Activated CD4-positive, alpha-beta T cell treated with anti-CD3 and anti-CD28 coated beads, Interleukin-2, Interleukin-4, amounts not matched to agents 100 ng/mL and 50 ng/mL, durations not matched to agents 16 hours and 8 hours (primary cell): ENCODE measurements at regions not wholly inside any gene's neighbourhood (a gene's known extent, or its start where the extent isn't known, plus 50 kb on each side); places are given as distances from the start of the nearest gene placed in this dataset.

ENCODE experiments used
- DNase-seq: peaks from one replicate; pipeline ENCODE4 v3.0.0-alpha.2; 2020; ENCODE audit warnings: low spot score

- no peak for DNase-seq
Measured at GRCh38 chr9:106324591-106325280, 538.2 kb upstream of the ZNF462 start.

- DNase-seq, result no peak
Measured at GRCh38 chr9:106326493-106326892, 536.5 kb upstream of the ZNF462 start.

- DNase-seq, result no peak
Measured at GRCh38 chr9:106333481-106333880, 529.5 kb upstream of the ZNF462 start.

- DNase-seq, result no peak
Measured at GRCh38 chr9:106334081-106334480, 528.9 kb upstream of the ZNF462 start.

GRCh38 chr9:106339882-106340281 is 523.1 kb upstream of the ZNF462 start:
- no peak for DNase-seq

- no peak for DNase-seq
Measured at GRCh38 chr9:106350777-106351176, 512.2 kb upstream of the ZNF462 start.

- no peak for DNase-seq
Measured at GRCh38 chr9:106356924-106357323, 506.0 kb upstream of the ZNF462 start.

GRCh38 chr9:106358331-106358730 is 504.6 kb upstream of the ZNF462 start:
- DNase-seq, result no peak

- DNase-seq, result no peak
Measured at GRCh38 chr9:106376689-106377088, 486.3 kb upstream of the ZNF462 start.

GRCh38 chr9:106383072-106383471 is 479.9 kb upstream of the ZNF462 start:
- no peak for DNase-seq

- DNase-seq, result no peak
Measured at GRCh38 chr9:106387965-106388364, 475.0 kb upstream of the ZNF462 start.

- no peak for DNase-seq
Measured at GRCh38 chr9:106393226-106393625, 469.7 kb upstream of the ZNF462 start.

- no peak for DNase-seq
Measured at GRCh38 chr9:106400170-106400569, 462.8 kb upstream of the ZNF462 start.

- no peak for DNase-seq
Measured at GRCh38 chr9:106400950-106401349, 462.0 kb upstream of the ZNF462 start.

- no peak for DNase-seq
Measured at GRCh38 chr9:106403081-106403480, 459.9 kb upstream of the ZNF462 start.

- DNase-seq, result no peak
Measured at GRCh38 chr9:106404137-106404536, 458.8 kb upstream of the ZNF462 start.

GRCh38 chr9:106405871-106406435 is 457.0 kb upstream of the ZNF462 start:
- no peak for DNase-seq

- DNase-seq, result no peak
Measured at GRCh38 chr9:106414042-106414441, 448.9 kb upstream of the ZNF462 start.

- DNase-seq, result no peak
Measured at GRCh38 chr9:106417685-106418084, 445.3 kb upstream of the ZNF462 start.

GRCh38 chr9:106419829-106420228 is 443.1 kb upstream of the ZNF462 start:
- no peak for DNase-seq

GRCh38 chr9:106420511-106420944 is 442.4 kb upstream of the ZNF462 start:
- DNase-seq, result peak; percentile 47

- peak; percentile 43 for DNase-seq
Measured at GRCh38 chr9:106421772-106422171, 441.2 kb upstream of the ZNF462 start.

GRCh38 chr9:106423575-106423974 is 439.4 kb upstream of the ZNF462 start:
- no peak for DNase-seq

GRCh38 chr9:106432631-106433030 is 430.3 kb upstream of the ZNF462 start:
- DNase-seq, result no peak
